Esophagus squamous epithelium (tissue), 5 donors: ENCODE measurements at regions not wholly inside any gene's neighbourhood (a gene's known extent, or its start where the extent isn't known, plus 50 kb on each side); places are given as distances from the start of the nearest gene placed in this dataset.

Experiments used
- DNase-seq: peaks from one replicate; lab custom pipeline; 2025; lab: John Stamatoyannopoulos, UW
- H3K27ac ChIP-seq, 4 donors: fragments of 200-600 bp; sonication (generic); one replicate each; pipeline ENCODE4 v1.5.1; 2016 to 2019; ENCODE audit warnings: mild to moderate bottlenecking in 1 of 4
- H3K27me3 ChIP-seq, 4 donors: fragments of 200-600 bp; sonication (generic); 1 replicate in 3 of 4; 2 replicates in 1 of 4; pipeline versions ENCODE4 v1.5.1 to v1.6.0; 2017 to 2021; ENCODE audit warnings: antibody characterized with exemption in 1 of 4
- H3K36me3 ChIP-seq, 3 donors: fragments of 200-600 bp; sonication (generic); one replicate each; pipeline ENCODE4 v1.5.1; 2016 to 2019
- H3K4me1 ChIP-seq, 3 donors: fragments of 200-600 bp; sonication (generic); one replicate each; pipeline ENCODE4 v1.5.1; 2017 to 2019
- H3K4me3 ChIP-seq, 4 donors: fragments of 200-600 bp; sonication (generic); 1 replicate in 3 of 4; 2 replicates in 1 of 4; pipeline ENCODE4 v1.5.1; 2016 to 2019; ENCODE audit warnings: mild to moderate bottlenecking in 2 of 4, moderate library complexity in 1 of 4
- H3K9me3 ChIP-seq, 3 donors: fragments of 200-600 bp; sonication (generic); one replicate each; pipeline ENCODE4 v1.5.1; 2016 to 2019
- CTCF ChIP-seq, 6 experiments: fragments of 450-650 bp in 4 of 6; fragments of 200-600 bp in 2 of 6; sonication (generic) in 2 of 6; IDR thresholded peaks; one replicate each; pipeline ENCODE4 v1.5.1; 2016 to 2019; ENCODE audit warnings: antibody characterized with exemption in 6 of 6, mild to moderate bottlenecking in 4 of 6, moderate library complexity in 4 of 6
- POLR2A ChIP-seq, 4 donors: fragments of 450-650 bp; IDR thresholded peaks; one replicate each; pipeline ENCODE4 v1.6.1; 2017; ENCODE audit warnings: antibody characterized with exemption in 4 of 4, mild to moderate bottlenecking in 4 of 4, moderate library complexity in 3 of 4
- WGBS, 2 donors: methylation state at CpG; one replicate each; pipeline ENCODE4 v1.1.5; 2018; 5-methylcytosine and 5-hydroxymethylcytosine counted together
- intact Hi-C: fragments of 100-400 bp; cut with DNase I; formaldehyde crosslinking; loops from one replicate; pipeline ENCODE4 v1.15.0; 2022
- donor health status: DM: yes; HTN: yes; CAD: no.

- TF ChIP-seq POLR2A (IDR thresholded peaks at IDR 0.05) (no peak), CTCF (IDR thresholded peaks at IDR 0.05) (no peak)
- H3K9me3 ChIP-seq: no peaks in the 10 kb centered on the region
- peaks cover 0 to 4% (median 0%) of the 10 kb centered on the region in 4 donors for H3K27me3 ChIP-seq
- no peak overlapping the region for H3K4me3 ChIP-seq
- intact Hi-C loops: no loop called here
- 80 to 83% methylated on average over 11 to 12 of the region's 12 CpGs for WGBS, 2 donors
- DNase-seq: no peak
- peaks cover 0 to 17% (median 4%) of the 10 kb centered on the region in 3 donors for H3K4me1 ChIP-seq
- H3K27ac ChIP-seq: no peak overlapping the region
- no peaks in the 10 kb centered on the region for H3K36me3 ChIP-seq
Observed at GRCh38 chr15:62509395-62509958, 344.4 kb upstream of the C2CD4B start.

- no peaks in the 10 kb centered on the region for H3K9me3 ChIP-seq
- no peaks in the 10 kb centered on the region for H3K36me3 ChIP-seq
- H3K4me1 ChIP-seq: peaks cover 0 to 9% (median 4%) of the 10 kb centered on the region in 3 donors
- TF ChIP-seq CTCF (IDR thresholded peaks at IDR 0.05) (no peak), POLR2A (IDR thresholded peaks at IDR 0.05) (no peak)
- H3K4me3 ChIP-seq: no peak overlapping the region
- intact Hi-C loops: no loop called here
- 88 to 94% methylated on average over 4 of the region's 4 CpGs for WGBS, 2 donors
- no peak overlapping the region for H3K27ac ChIP-seq
- no peak for DNase-seq
- peaks cover 0 to 4% (median 0%) of the 10 kb centered on the region in 4 donors for H3K27me3 ChIP-seq
Observed at GRCh38 chr15:62510791-62511190, 345.7 kb upstream of the C2CD4B start.

GRCh38 chr15:62512904-62513303 lies 347.8 kb upstream of the C2CD4B start:
- Histone ChIP-seq H3K27ac (no peak overlapping the region), H3K27me3 (peaks cover 0 to 4% (median 0%) of the 10 kb centered on the region in 4 donors), H3K4me3 (no peak overlapping the region), H3K4me1 (no peaks in the 10 kb centered on the region), H3K36me3 (no peaks in the 10 kb centered on the region), H3K9me3 (no peaks in the 10 kb centered on the region)
- 71 to 83% methylated on average over 1 of the region's 1 CpG for WGBS, 2 donors
- intact Hi-C loops: no loop called here
- no peak for DNase-seq
- TF ChIP-seq POLR2A (IDR thresholded peaks at IDR 0.05): no peak
- no peak for TF ChIP-seq CTCF (IDR thresholded peaks at IDR 0.05)

- no peaks in the 10 kb centered on the region for H3K9me3 ChIP-seq
- no peaks in the 10 kb centered on the region for H3K4me1 ChIP-seq
- intact Hi-C loops: no loop called here
- H3K27ac ChIP-seq: no peak overlapping the region
- TF ChIP-seq CTCF (IDR thresholded peaks at IDR 0.05) (no peak), POLR2A (IDR thresholded peaks at IDR 0.05) (no peak)
- WGBS, 2 donors: 79 to 86% methylated on average over 4 of the region's 4 CpGs
- H3K36me3 ChIP-seq: no peaks in the 10 kb centered on the region
- peaks cover 0 to 4% (median 0%) of the 10 kb centered on the region in 4 donors for H3K27me3 ChIP-seq
- no peak for DNase-seq
- no peak overlapping the region for H3K4me3 ChIP-seq
Observed at GRCh38 chr15:62513893-62514292, 348.8 kb upstream of the C2CD4B start.

- no peaks in the 10 kb centered on the region for H3K9me3 ChIP-seq
- H3K4me1 ChIP-seq: no peaks in the 10 kb centered on the region
- intact Hi-C loops: no loop called here
- H3K36me3 ChIP-seq: no peaks in the 10 kb centered on the region
- H3K27ac ChIP-seq: no peak overlapping the region
- no peak for TF ChIP-seq CTCF (IDR thresholded peaks at IDR 0.05)
- no peak for TF ChIP-seq POLR2A (IDR thresholded peaks at IDR 0.05)
- H3K4me3 ChIP-seq: no peak overlapping the region
- peaks cover 0 to 4% (median 0%) of the 10 kb centered on the region in 4 donors for H3K27me3 ChIP-seq
- 70 to 80% methylated on average over 6 to 7 of the region's 7 CpGs for WGBS, 2 donors
- DNase-seq: no peak
Observed at GRCh38 chr15:62515696-62516395, 350.8 kb upstream of the C2CD4B start.
